ENCODE measurements at regions not wholly inside any gene's neighbourhood (a gene's known extent, or its start where the extent isn't known, plus 50 kb on each side); places are given as distances from the start of the nearest gene placed in this dataset.

GRCh38 chr19:13573056-13573667 is 66.9 kb upstream of the CACNA1A start:
- no peak for TF ChIP-seq RELA (CRISPR knock-in tag; IDR thresholded peaks at IDR 0.05)
- no peak for TF ChIP-seq CTCF (CRISPR knock-in tag; IDR thresholded peaks at IDR 0.05)
- no peak for TF ChIP-seq ZNF235 (CRISPR knock-in tag; IDR thresholded peaks at IDR 0.05; ENCODE audit: borderline replicate concordance)

All from HepG2 (cell line).